Liver (tissue), 8 donors: ENCODE measurements at regions not wholly inside any gene's neighbourhood (a gene's known extent, or its start where the extent isn't known, plus 50 kb on each side); places are given as distances from the start of the nearest gene placed in this dataset.
"Not testable (repeated sequence)": the region's sequence is repeated elsewhere in the genome, so short reads cannot be mapped to it uniquely, and the experiment has no call there.

Experiments
- DNase-seq: peaks from one replicate; pipeline ENCODE4 v3.0.0-alpha.2; 2017; ENCODE audit warnings: low spot score
- H3K27ac ChIP-seq, 2 donors: one replicate each; pipeline ENCODE4 v1.7.0; 2013; ENCODE audit warnings: inconsistent platforms in 2 of 2, low read length in 2 of 2, control low read depth in 1 of 2, low read depth in 1 of 2, mild to moderate bottlenecking in 1 of 2
- H3K27me3 ChIP-seq, 4 donors: one replicate each; pipeline versions ENCODE4 v1.6.1 to v1.7.0; 2013; ENCODE audit warnings: low read length in 3 of 4, inconsistent platforms in 1 of 4, mild to moderate bottlenecking in 1 of 4, moderate library complexity in 1 of 4; ENCODE audit not compliant: control insufficient read depth in 4 of 4, insufficient read depth in 4 of 4
- H3K36me3 ChIP-seq, 4 donors: one replicate each; pipeline versions ENCODE4 v1.6.1 to v1.7.0; 2013; ENCODE audit warnings: low read length in 3 of 4, mild to moderate bottlenecking in 3 of 4, low read depth in 1 of 4, moderate library complexity in 1 of 4; ENCODE audit not compliant: control insufficient read depth in 4 of 4, insufficient read depth in 3 of 4
- H3K4me1 ChIP-seq, 4 donors: one replicate each; pipeline versions ENCODE4 v1.6.1 to v1.7.0; 2013; ENCODE audit warnings: low read length in 3 of 4, mild to moderate bottlenecking in 3 of 4, moderate library complexity in 1 of 4; ENCODE audit not compliant: control insufficient read depth in 4 of 4, insufficient read depth in 4 of 4
- H3K4me3 ChIP-seq, 3 donors: one replicate each; pipeline versions ENCODE4 v1.6.1 to v1.7.0; 2013; ENCODE audit warnings: low read length in 3 of 3, control low read depth in 1 of 3, low read depth in 1 of 3, mild to moderate bottlenecking in 1 of 3
- H3K9ac ChIP-seq, 2 donors: one replicate each; pipeline ENCODE4 v1.7.0; 2013; ENCODE audit warnings: low read length in 2 of 2, mild to moderate bottlenecking in 2 of 2, moderate library complexity in 2 of 2, control low read depth in 1 of 2, low read depth in 1 of 2
- H3K9me3 ChIP-seq, 4 donors: one replicate each; pipeline versions ENCODE4 v1.6.1 to v1.7.0; 2013; ENCODE audit warnings: low read length in 3 of 4; ENCODE audit not compliant: control insufficient read depth in 4 of 4
- ATF3 ChIP-seq: IDR thresholded peaks from 2 replicates; pipeline ENCODE4 v1.6.1; 2016; ENCODE audit warnings: antibody characterized with exemption
- CTCF ChIP-seq: fragments of 150-350 bp; IDR thresholded peaks from 2 replicates; pipeline ENCODE4 v1.5.1; 2017; ENCODE audit warnings: improper control_type of control experiment, low read depth, low read length; ENCODE audit not compliant: missing input control
- EGR1 ChIP-seq, 2 donors: IDR thresholded peaks; 2 replicates each; pipeline ENCODE4 v1.6.1; 2016 to 2018; ENCODE audit warnings: antibody characterized with exemption in 2 of 2, low read depth in 2 of 2
- FOXA1 ChIP-seq: IDR thresholded peaks from 2 replicates; pipeline ENCODE4 v1.6.1; 2016; ENCODE audit warnings: antibody characterized with exemption
- FOXA2 ChIP-seq: IDR thresholded peaks from 2 replicates; pipeline ENCODE4 v1.6.1; 2016; ENCODE audit warnings: antibody characterized with exemption
- GABPA ChIP-seq, 2 donors: IDR thresholded peaks in 1 of 2; conservative IDR thresholded peaks in 1 of 2; 2 replicates each; pipeline ENCODE4 v1.6.1; 2016; ENCODE audit warnings: antibody characterized with exemption in 2 of 2, mild to moderate bottlenecking in 1 of 2, moderate library complexity in 1 of 2
- HNF4A ChIP-seq, 2 donors: conservative IDR thresholded peaks; 2 replicates each; pipeline ENCODE4 v1.6.1; 2016; ENCODE audit warnings: antibody characterized with exemption in 2 of 2, mild to moderate bottlenecking in 2 of 2
- HNF4G ChIP-seq: IDR thresholded peaks from 2 replicates; pipeline ENCODE4 v1.6.1; 2016; ENCODE audit warnings: antibody characterized with exemption
- MAX ChIP-seq: IDR thresholded peaks from 2 replicates; pipeline ENCODE4 v1.6.1; 2016; ENCODE audit warnings: antibody characterized with exemption
- NR2F2 ChIP-seq: IDR thresholded peaks from 2 replicates; pipeline ENCODE4 v1.6.1; 2016; ENCODE audit warnings: antibody characterized with exemption
- RAD21 ChIP-seq, 2 donors: IDR thresholded peaks; 2 replicates each; pipeline ENCODE4 v1.6.1; 2016; ENCODE audit warnings: antibody characterized with exemption in 2 of 2, mild to moderate bottlenecking in 2 of 2
- REST ChIP-seq: IDR thresholded peaks from 2 replicates; pipeline ENCODE4 v1.6.1; 2016; ENCODE audit warnings: antibody characterized with exemption, mild to moderate bottlenecking
- RXRA ChIP-seq, 2 donors: IDR thresholded peaks; 2 replicates each; pipeline ENCODE4 v1.6.1; 2017 to 2018; ENCODE audit warnings: antibody characterized with exemption in 2 of 2, mild to moderate bottlenecking in 1 of 2
- SP1 ChIP-seq: IDR thresholded peaks from 2 replicates; pipeline ENCODE4 v1.6.1; 2018; ENCODE audit warnings: antibody characterized with exemption, mild to moderate bottlenecking
- TAF1 ChIP-seq: conservative IDR thresholded peaks from 2 replicates; pipeline ENCODE4 v1.6.1; 2016; ENCODE audit warnings: antibody characterized with exemption, mild to moderate bottlenecking
- YY1 ChIP-seq: IDR thresholded peaks from 2 replicates; pipeline ENCODE4 v1.6.1; 2016; ENCODE audit warnings: antibody characterized with exemption, mild to moderate bottlenecking
- WGBS: extraction: QIAGEN DNeasy Blood & Tissue Kit; methylation state at CpG from one replicate; pipeline ENCODE4 v1.1.7; 2013; 5-methylcytosine and 5-hydroxymethylcytosine counted together
- donor health status: healthy.
- donor health status: healthy.
- donor health status: healthy.
- donor health status: healthy.
- donor health status: healthy.

DNA sequence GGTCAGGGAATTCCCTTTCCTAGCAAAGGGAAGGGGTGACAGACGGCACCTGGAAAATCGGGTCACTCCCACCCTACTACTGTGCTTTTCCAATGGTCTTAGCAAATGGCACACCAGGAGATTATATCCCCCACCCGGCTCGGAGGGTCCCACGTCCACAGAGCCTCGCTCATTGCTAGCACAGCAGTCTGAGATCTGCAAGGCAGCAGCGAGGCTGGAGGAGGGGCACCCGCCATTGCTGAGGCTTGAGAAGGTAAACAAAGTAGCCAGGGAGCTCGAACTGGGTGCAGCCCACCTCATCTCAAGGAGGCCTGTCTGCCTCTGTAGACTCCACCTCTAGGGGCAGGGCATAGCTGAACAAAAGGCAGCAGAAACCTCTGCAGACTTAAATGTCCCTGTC is 139.8 kb upstream of the NRG3 start:
- DNase-seq, H3K36me3 ChIP-seq, H3K9me3 ChIP-seq, H3K9ac ChIP-seq, H3K4me3 ChIP-seq, H3K27ac ChIP-seq, H3K27me3 ChIP-seq, H3K4me1 ChIP-seq: not testable (repeated sequence)
- WGBS, result 78% methylated on average over 9 of the region's 9 CpGs

- no peak for DNase-seq
- Histone ChIP-seq H3K4me1 (no peaks in the 10 kb centered on the region), H3K27me3 (no peaks in the 10 kb centered on the region), H3K9me3 (peaks cover 0 to 2% (median 0%) of the 10 kb centered on the region in 4 donors), H3K27ac (no peak overlapping the region), H3K4me3 (no peak overlapping the region), H3K36me3 (no peaks in the 10 kb centered on the region), H3K9ac (no peak overlapping the region)
- WGBS, result 96% methylated on average over 2 of the region's 2 CpGs
- TF ChIP-seq NR2F2 (no peak), CTCF (no peak), RAD21 (IDR thresholded peaks at IDR 0.05) (no peak), GABPA (IDR thresholded peaks at IDR 0.05 in 1 of 2, conservative IDR thresholded peaks at IDR 0.05 in 1 of 2) (no peak), REST (no peak), FOXA1 (no peak)
These were observed 115.9 kb upstream of the NRG3 start for GRCh38 chr10:81759111-81759510.

- Histone ChIP-seq H3K4me3 (no peak overlapping the region), H3K9ac (no peak overlapping the region), H3K9me3 (peaks cover 0 to 9% (median 3%) of the 10 kb centered on the region in 4 donors), H3K27ac (no peak overlapping the region), H3K4me1 (no peaks in the 10 kb centered on the region), H3K36me3 (no peaks in the 10 kb centered on the region), H3K27me3 (no peaks in the 10 kb centered on the region)
- WGBS, result 90% methylated on average over 31 of the region's 31 CpGs
- no peak for DNase-seq
- no peak for TF ChIP-seq CTCF
- no peak for TF ChIP-seq REST
- no peak for TF ChIP-seq EGR1 (IDR thresholded peaks at IDR 0.05; ENCODE audit: low read depth in 2 of 2)
- no peak for TF ChIP-seq FOXA2
- TF ChIP-seq HNF4G, result no peak
- no peak for TF ChIP-seq HNF4A (conservative IDR thresholded peaks at IDR 0.05)
- TF ChIP-seq FOXA1, result no peak
- no peak for TF ChIP-seq YY1
- TF ChIP-seq MAX, result no peak
- no peak for TF ChIP-seq RXRA (IDR thresholded peaks at IDR 0.05)
- TF ChIP-seq GABPA (IDR thresholded peaks at IDR 0.05 in 1 of 2, conservative IDR thresholded peaks at IDR 0.05 in 1 of 2), result no peak
- no peak for TF ChIP-seq NR2F2
- TF ChIP-seq SP1, result no peak
- TF ChIP-seq RAD21 (IDR thresholded peaks at IDR 0.05), result no peak
- no peak for TF ChIP-seq TAF1
- TF ChIP-seq ATF3, result no peak
These were observed 90.8 kb upstream of the NRG3 start for GRCh38 chr10:81784111-81784597.
